H1 (cell line): ENCODE measurements at regions not wholly inside any gene's neighbourhood (a gene's known extent, or its start where the extent isn't known, plus 50 kb on each side); places are given as distances from the start of the nearest gene placed in this dataset.

ENCODE experiments used
- CTCF ChIA-PET: fragments of 300-600 bp; sonication (Branson Sonifier 250); formaldehyde crosslinking; loops from one replicate; lab custom pipeline; 2021; ENCODE audit not compliant: partially characterized antibody; lab: Charles Lee
- POLR2A ChIA-PET: fragments of 300-600 bp; sonication (Branson Sonifier 250); formaldehyde crosslinking; loops from one replicate; lab custom pipeline; 2021; ENCODE audit warnings: inconsistent platforms; ENCODE audit not compliant: partially characterized antibody; lab: Charles Lee
- DNase-seq, 2 experiments: peaks; one replicate each; pipeline versions ENCODE4 v3.0.0 to v3.0.0-alpha.2; 2010 to 2022; ENCODE audit warnings: low spot score in 2 of 2, low read depth in 1 of 2, mixed read lengths in 1 of 2
- FAIRE-seq: peaks from 2 replicates; lab custom pipeline; 2011; peaks lifted over from hg19 to GRCh38; lab: Jason Lieb, UNC
- H2AFZ ChIP-seq: 2 replicates; pipeline ENCODE4 v1.8.1; 2012; ENCODE audit warnings: low read length, inconsistent platforms
- H2AK5ac ChIP-seq: 2 replicates; pipeline ENCODE4 v1.6.1; 2013; ENCODE audit warnings: low read depth, low read length
- H2BK120ac ChIP-seq: replicated peaks from 2 replicates; pipeline ENCODE3; 2013; ENCODE audit warnings: low read depth, low read length, inconsistent platforms
- H2BK12ac ChIP-seq: 2 replicates; pipeline ENCODE4 v1.6.1; 2013; ENCODE audit warnings: low read depth, low read length
- H2BK15ac ChIP-seq: 2 replicates; pipeline ENCODE4 v1.6.1; 2013; ENCODE audit warnings: low read length
- H2BK20ac ChIP-seq: 2 replicates; pipeline ENCODE4 v1.6.1; 2013; ENCODE audit warnings: low read length
- H2BK5ac ChIP-seq: 2 replicates; pipeline ENCODE4 v1.6.1; 2013; ENCODE audit warnings: low read depth, low read length
- H3K14ac ChIP-seq: 2 replicates; pipeline ENCODE4 v1.6.1; 2013; ENCODE audit warnings: inconsistent platforms; ENCODE audit not compliant: insufficient read length
- H3K18ac ChIP-seq: 2 replicates; pipeline ENCODE4 v1.6.1; 2013; ENCODE audit warnings: low read length; ENCODE audit errors: extremely low read depth
- H3K23ac ChIP-seq: 2 replicates; pipeline ENCODE4 v1.6.1; 2013; ENCODE audit warnings: inconsistent platforms; ENCODE audit not compliant: insufficient read length
- H3K23me2 ChIP-seq: 2 replicates; pipeline ENCODE4 v1.6.1; 2013; ENCODE audit warnings: low read depth, low read length
- H3K27ac ChIP-seq: 2 replicates; pipeline ENCODE4 v1.6.1; 2011; ENCODE audit warnings: low read depth, low read length, inconsistent platforms
- H3K27me3 ChIP-seq, 4 experiments: replicated peaks in 1 of 4; 1 replicate in 1 of 4; 2 replicates in 3 of 4; pipeline versions ENCODE4 v1.6.1 to v1.8.1; 2011 to 2013; ENCODE audit warnings: low read length in 3 of 4, mild to moderate bottlenecking in 3 of 4, inconsistent platforms in 2 of 4, mixed read lengths in 2 of 4, moderate library complexity in 1 of 4; ENCODE audit not compliant: control insufficient read depth in 3 of 4, insufficient read depth in 3 of 4; ENCODE audit errors: extremely low read depth in 1 of 4
- H3K36me3 ChIP-seq, 4 experiments: 2 replicates each; pipeline versions ENCODE4 v1.6.1 to v1.8.1; 2011 to 2013; ENCODE audit warnings: mild to moderate bottlenecking in 4 of 4, low read length in 3 of 4, moderate library complexity in 2 of 4, control low read depth in 1 of 4, inconsistent platforms in 1 of 4; ENCODE audit not compliant: insufficient read depth in 4 of 4, control insufficient read depth in 2 of 4
- H3K4ac ChIP-seq: replicated peaks from 2 replicates; pipeline ENCODE3; 2013; ENCODE audit warnings: low read length, low read depth, mixed read lengths, inconsistent platforms; ENCODE audit not compliant: insufficient read length
- H3K4me1 ChIP-seq, 4 experiments: replicated peaks in 1 of 4; 1 replicate in 1 of 4; 2 replicates in 3 of 4; pipeline versions ENCODE4 v1.6.1 to v1.8.1; 2011 to 2013; ENCODE audit warnings: low read length in 3 of 4, inconsistent platforms in 2 of 4, mixed read lengths in 1 of 4; ENCODE audit not compliant: insufficient read depth in 4 of 4, control insufficient read depth in 3 of 4
- H3K4me2 ChIP-seq, 2 experiments: 2 replicates each; pipeline versions ENCODE4 v1.6.1 to v1.8.1; 2011 to 2013; ENCODE audit warnings: low read depth in 2 of 2, low read length in 2 of 2, control low read depth in 1 of 2, inconsistent platforms in 1 of 2, mild to moderate bottlenecking in 1 of 2; ENCODE audit not compliant: insufficient read depth in 1 of 2
- H3K4me3 ChIP-seq, 4 experiments: fragments of 200-600, 300-600 bp in 1 of 4; sonication (generic), shearing (Covaris generic), sonication (Bioruptor Twin) in 1 of 4; 2 replicates each; pipeline versions ENCODE4 v1.5.1 to v1.8.1; 2011 to 2016; ENCODE audit warnings: low read length in 4 of 4, low read depth in 3 of 4, control low read depth in 2 of 4, inconsistent platforms in 2 of 4, mild to moderate bottlenecking in 2 of 4, mixed read lengths in 1 of 4, moderate library complexity in 1 of 4; ENCODE audit not compliant: insufficient read depth in 2 of 4; ENCODE audit errors: extremely low read depth in 1 of 4
- H3K56ac ChIP-seq: replicated peaks from 2 replicates; pipeline ENCODE3; 2013; ENCODE audit warnings: low read depth, mild to moderate bottlenecking, mixed read lengths, low read length, inconsistent platforms; ENCODE audit not compliant: insufficient read length
- H3K79me1 ChIP-seq: 2 replicates; pipeline ENCODE4 v1.6.1; 2013; ENCODE audit warnings: low read depth, low read length, control low read depth
- H3K79me2 ChIP-seq, 2 experiments: 2 replicates each; pipeline versions ENCODE4 v1.6.1 to v1.8.1; 2012 to 2013; ENCODE audit warnings: low read length in 2 of 2, mild to moderate bottlenecking in 2 of 2, inconsistent platforms in 1 of 2; ENCODE audit not compliant: insufficient read depth in 2 of 2, control insufficient read depth in 1 of 2
- H3K9ac ChIP-seq, 4 experiments: replicated peaks in 1 of 4; 1 replicate in 1 of 4; 2 replicates in 3 of 4; pipeline versions ENCODE4 v1.6.1 to v1.8.1; 2011 to 2013; ENCODE audit warnings: low read depth in 3 of 4, low read length in 3 of 4, control low read depth in 2 of 4, mild to moderate bottlenecking in 2 of 4, moderate library complexity in 2 of 4, inconsistent platforms in 1 of 4; ENCODE audit errors: extremely low read depth in 1 of 4
- H3K9me3 ChIP-seq, 2 experiments: 2 replicates each; pipeline versions ENCODE4 v1.6.1 to v1.8.1; 2012 to 2013; ENCODE audit warnings: mild to moderate bottlenecking in 2 of 2, moderate library complexity in 2 of 2, control low read depth in 1 of 2, inconsistent platforms in 1 of 2, low read depth in 1 of 2, low read length in 1 of 2, mixed read lengths in 1 of 2; ENCODE audit not compliant: insufficient read depth in 2 of 2
- H4K20me1 ChIP-seq, 2 experiments: replicated peaks in 1 of 2; 2 replicates each; pipeline versions ENCODE3 to v1.8.1; 2011 to 2013; ENCODE audit warnings: inconsistent platforms in 2 of 2, low read length in 2 of 2, mild to moderate bottlenecking in 1 of 2; ENCODE audit not compliant: insufficient read depth in 2 of 2, control insufficient read depth in 1 of 2
- H4K5ac ChIP-seq: 2 replicates; pipeline ENCODE4 v1.6.1; 2013; ENCODE audit warnings: low read length, low read depth, mixed read lengths, inconsistent platforms; ENCODE audit not compliant: insufficient read length
- H4K8ac ChIP-seq: 2 replicates; pipeline ENCODE4 v1.8.0; 2013; ENCODE audit warnings: mild to moderate bottlenecking, moderate library complexity, low read length, inconsistent platforms; ENCODE audit not compliant: insufficient read depth; ENCODE audit errors: extremely low read depth
- H4K91ac ChIP-seq: replicated peaks from 2 replicates; pipeline ENCODE3; 2013; ENCODE audit warnings: low read length, mixed read lengths, inconsistent platforms; ENCODE audit not compliant: insufficient read length
- SP2 ChIP-seq: IDR thresholded peaks from 2 replicates; pipeline ENCODE4 v1.6.1; 2012; ENCODE audit warnings: mild to moderate bottlenecking, low read length, inconsistent platforms
- WGBS, 2 experiments: shearing (Covaris generic) in 1 of 2; methylation state at CpG; one replicate each; pipeline versions ENCODE4 v1.1.6 to v1.1.7; 2013 to 2015; ENCODE audit warnings: low lambda C conversion rate in 2 of 2, mixed read lengths in 2 of 2, inconsistent platforms in 1 of 2, low coverage in 1 of 2, missing lambda C conversion rate in 1 of 2; ENCODE audit not compliant: insufficient replicate concordance in 2 of 2, insufficient coverage in 1 of 2, insufficient read length in 1 of 2; ENCODE audit errors: extremely low coverage in 1 of 2, missing lambda C conversion rate in 1 of 2; 5-methylcytosine and 5-hydroxymethylcytosine counted together
- TF ChIP-seq, protein P1 (sequence below), 3 experiments: IDR thresholded peaks; 1 replicate in 2 of 3; 2 replicates in 1 of 3; pipeline versions ENCODE4 v1.5.1 to v1.6.1; 2011; ENCODE audit warnings: low read length in 3 of 3, mild to moderate bottlenecking in 3 of 3, inconsistent platforms in 2 of 3, low read depth in 1 of 3, moderate library complexity in 1 of 3; ENCODE audit not compliant: insufficient read depth in 1 of 3; ENCODE audit errors: control extremely low read depth in 1 of 3

DNA sequence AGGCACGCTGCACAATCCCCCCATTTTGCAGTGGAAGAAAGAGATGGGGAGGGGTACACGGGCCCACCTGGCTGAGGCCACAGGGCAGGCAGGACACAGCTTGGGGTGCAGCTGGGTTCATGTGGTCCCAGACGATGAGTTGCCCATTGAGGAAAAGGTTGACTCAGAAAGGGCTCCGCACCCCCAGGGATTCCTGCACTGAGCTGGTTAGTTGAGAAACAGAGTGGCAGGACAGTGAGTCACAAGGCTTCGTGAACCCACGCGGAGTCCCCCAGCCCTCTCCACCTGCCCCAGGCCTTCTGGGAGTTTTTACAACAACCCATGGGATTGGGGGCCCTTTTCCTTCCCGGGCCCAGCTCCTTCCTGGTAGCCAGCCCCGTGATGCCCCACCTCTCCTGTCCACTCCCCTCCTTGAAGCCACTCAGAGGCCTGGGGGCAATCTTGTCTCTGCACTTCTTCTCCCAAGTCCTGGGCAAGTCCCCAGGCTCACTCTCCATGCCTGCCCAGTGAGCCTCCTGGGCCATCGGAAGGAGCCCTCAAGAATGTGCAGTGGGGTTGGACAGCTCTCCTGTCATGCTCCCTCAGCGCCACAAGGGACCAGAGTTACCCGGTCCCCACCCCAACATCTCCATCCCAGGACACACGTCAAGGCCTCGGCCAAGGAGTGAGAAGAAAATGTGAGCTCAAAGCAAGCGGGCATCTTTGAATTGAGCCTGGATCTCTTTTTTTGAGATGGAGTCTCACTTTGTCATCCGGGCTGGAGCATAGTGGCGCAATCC is 251.2 kb downstream of the PARN start:
- no peak overlapping the region for H2BK12ac ChIP-seq
- H2BK15ac ChIP-seq, result no peak overlapping the region
- H3K9me3 ChIP-seq, result no peaks in the 10 kb centered on the region
- no peak overlapping the region for H3K23ac ChIP-seq
- no peak overlapping the region for H4K5ac ChIP-seq
- WGBS, 2 experiments, result 90% methylated on average over 17 of the region's 17 CpGs; no CpG with 5 or more reads in 1 of the 2 experiments
- no peaks in the 10 kb centered on the region; the same call in 1 of the 2 replicates for H3K23me2 ChIP-seq
- no peaks in the 10 kb centered on the region for H3K36me3 ChIP-seq
- ChIA-PET POLR2A (interaction anchor here (1.2 to 1.7 kb wide), 2 partner anchors 69 to 80 kb away, joined by 3 to 4 read pairs; no protein-coding TSS in a partner anchor), CTCF (interaction anchor here (0.6 to 1.9 kb wide), 12 partner anchors 8 to 462 kb away, joined by 3 to 6 read pairs (median 3); no protein-coding TSS in a partner anchor)
- H3K4me1 ChIP-seq, result no peaks in the 10 kb centered on the region
- DNase-seq, result no peak
- no peak overlapping the region for H3K4me2 ChIP-seq
- no peaks in the 10 kb centered on the region for H3K79me1 ChIP-seq
- H3K56ac ChIP-seq, result no peak overlapping the region
- no peak overlapping the region for H3K9ac ChIP-seq
- no peak overlapping the region for H2AK5ac ChIP-seq
- no peak overlapping the region for H3K27ac ChIP-seq
- no peak overlapping the region for H2BK20ac ChIP-seq
- H2BK120ac ChIP-seq, result no peak overlapping the region
- no peak overlapping the region for H3K4me3 ChIP-seq
- no peaks in the 10 kb centered on the region for H4K20me1 ChIP-seq
- H2AFZ ChIP-seq, result no peak overlapping the region
- H3K27me3 ChIP-seq, result no peaks in the 10 kb centered on the region
- no peak overlapping the region for H4K91ac ChIP-seq
- TF ChIP-seq SP2, result no peak
- TF ChIP-seq, protein P1, sequence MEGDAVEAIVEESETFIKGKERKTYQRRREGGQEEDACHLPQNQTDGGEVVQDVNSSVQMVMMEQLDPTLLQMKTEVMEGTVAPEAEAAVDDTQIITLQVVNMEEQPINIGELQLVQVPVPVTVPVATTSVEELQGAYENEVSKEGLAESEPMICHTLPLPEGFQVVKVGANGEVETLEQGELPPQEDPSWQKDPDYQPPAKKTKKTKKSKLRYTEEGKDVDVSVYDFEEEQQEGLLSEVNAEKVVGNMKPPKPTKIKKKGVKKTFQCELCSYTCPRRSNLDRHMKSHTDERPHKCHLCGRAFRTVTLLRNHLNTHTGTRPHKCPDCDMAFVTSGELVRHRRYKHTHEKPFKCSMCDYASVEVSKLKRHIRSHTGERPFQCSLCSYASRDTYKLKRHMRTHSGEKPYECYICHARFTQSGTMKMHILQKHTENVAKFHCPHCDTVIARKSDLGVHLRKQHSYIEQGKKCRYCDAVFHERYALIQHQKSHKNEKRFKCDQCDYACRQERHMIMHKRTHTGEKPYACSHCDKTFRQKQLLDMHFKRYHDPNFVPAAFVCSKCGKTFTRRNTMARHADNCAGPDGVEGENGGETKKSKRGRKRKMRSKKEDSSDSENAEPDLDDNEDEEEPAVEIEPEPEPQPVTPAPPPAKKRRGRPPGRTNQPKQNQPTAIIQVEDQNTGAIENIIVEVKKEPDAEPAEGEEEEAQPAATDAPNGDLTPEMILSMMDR (IDR thresholded peaks at IDR 0.05; ENCODE audit: control extremely low read depth in 1 of 3, insufficient read depth in 1 of 3, low read depth in 1 of 3, low read length in 3 of 3), result peak in 1 of 3 experiments; percentile 4; a peak in 1 of 4 replicates
- no peak overlapping the region for H3K14ac ChIP-seq
- H2BK5ac ChIP-seq, result no peak overlapping the region
- no peak for FAIRE-seq
- H4K8ac ChIP-seq, result no peak overlapping the region
- H3K18ac ChIP-seq, result no peak overlapping the region
- no peak overlapping the region for H3K4ac ChIP-seq
- no peaks in the 10 kb centered on the region for H3K79me2 ChIP-seq
